Activated naive CD4-positive, alpha-beta T cell treated with anti-CD3 and anti-CD28 coated beads for 36 hours (primary cell): ENCODE measurements at regions not wholly inside any gene's neighbourhood (a gene's known extent, or its start where the extent isn't known, plus 50 kb on each side); places are given as distances from the start of the nearest gene placed in this dataset.

Experiments
- CTCF ChIA-PET: fragments of 350-600 bp; sonication (Branson Sonifier 250); formaldehyde crosslinking; loops from one replicate; lab custom pipeline; 2021; ENCODE audit warnings: antibody characterized with exemption; lab: Charles Lee
- DNase-seq: peaks from one replicate; pipeline ENCODE4 v3.0.0-alpha.2; 2020
- H3K27ac Mint-ChIP-seq: one replicate; pipeline ENCODE4 v1.8.0; 2021; ENCODE audit warnings: mild to moderate bottlenecking, mixed read lengths
- H3K27me3 Mint-ChIP-seq: one replicate; pipeline ENCODE4 v1.8.0; 2021; ENCODE audit warnings: low read depth, mixed read lengths
- H3K36me3 Mint-ChIP-seq: one replicate; pipeline ENCODE4 v1.8.0; 2021; ENCODE audit warnings: low read depth, mixed read lengths
- H3K4me1 Mint-ChIP-seq: one replicate; pipeline ENCODE4 v1.8.0; 2021; ENCODE audit warnings: low read depth, mixed read lengths
- H3K4me3 Mint-ChIP-seq: one replicate; pipeline ENCODE4 v1.8.0; 2021; ENCODE audit warnings: mild to moderate bottlenecking, moderate library complexity, mixed read lengths
- H3K9me3 Mint-ChIP-seq: one replicate; pipeline ENCODE4 v1.8.0; 2021; ENCODE audit warnings: mixed read lengths
- intact Hi-C: fragments of 100-400 bp; cut with micrococcal nuclease; formaldehyde crosslinking; loops from one replicate; pipeline ENCODE4 v1.15.1; 2023

DNA sequence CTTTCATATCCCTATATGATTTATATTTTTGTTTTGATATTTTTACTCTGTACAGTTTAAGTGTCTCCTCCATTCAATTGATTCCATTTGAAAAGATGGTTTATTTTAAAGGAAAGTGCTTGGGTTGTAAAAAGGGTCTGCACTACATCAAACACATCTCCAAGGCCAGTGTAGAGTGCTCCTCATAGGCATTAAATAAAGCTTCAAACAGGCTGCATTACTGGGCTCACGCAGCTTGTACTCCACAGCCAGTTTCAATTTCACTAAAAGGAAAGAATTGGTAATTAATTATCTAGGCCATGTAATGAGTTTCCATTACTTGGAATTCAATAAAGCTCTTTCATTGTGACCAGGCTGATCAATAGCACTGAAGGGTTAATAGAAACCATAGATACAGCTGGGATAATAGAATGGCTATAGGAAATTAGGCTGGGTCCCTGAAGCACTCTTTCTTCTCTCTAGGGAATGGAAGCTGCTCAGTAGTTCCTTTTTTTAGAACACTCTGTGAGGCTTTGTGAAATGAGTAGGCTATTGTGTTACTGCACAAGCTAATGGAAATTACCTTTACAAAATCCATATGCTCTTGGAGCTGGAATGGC, 442.2 kb downstream of the RNF144B start:
- DNase-seq = no peak
- CTCF ChIA-PET = interaction anchor here (0.7 kb wide), 1 partner anchor 254 kb away, joined by 3 read pairs; no protein-coding TSS in a partner anchor
- H3K27ac Mint-ChIP-seq = no peak overlapping the region
- no peaks in the 10 kb centered on the region for H3K4me1 Mint-ChIP-seq
- no peaks in the 10 kb centered on the region for H3K27me3 Mint-ChIP-seq
- H3K9me3 Mint-ChIP-seq = peaks cover 8% of the 10 kb centered on the region
- no peak overlapping the region for H3K4me3 Mint-ChIP-seq
- no peaks in the 10 kb centered on the region for H3K36me3 Mint-ChIP-seq
- intact Hi-C loops = no loop called here

DNA sequence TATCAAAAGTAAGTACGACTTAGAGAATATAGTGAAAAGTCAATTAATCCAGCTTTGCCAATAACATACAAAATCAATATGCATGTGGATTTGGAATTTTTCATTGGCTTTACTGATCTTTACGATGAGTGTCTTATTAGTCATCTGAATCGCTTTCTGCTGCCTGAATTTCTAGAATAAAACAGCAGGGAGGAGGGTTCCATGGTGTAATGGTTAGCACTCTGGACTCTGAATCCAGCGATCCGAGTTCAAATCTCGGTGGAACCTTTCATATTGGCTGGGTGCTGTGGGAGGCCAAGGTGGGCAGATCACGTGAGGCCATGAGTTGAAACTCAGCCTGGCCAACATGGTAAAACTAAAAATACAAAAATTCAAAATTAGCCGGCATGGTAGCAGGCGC, 448.8 kb downstream of the RNF144B start:
- H3K9me3 Mint-ChIP-seq = no peaks in the 10 kb centered on the region

DNA sequence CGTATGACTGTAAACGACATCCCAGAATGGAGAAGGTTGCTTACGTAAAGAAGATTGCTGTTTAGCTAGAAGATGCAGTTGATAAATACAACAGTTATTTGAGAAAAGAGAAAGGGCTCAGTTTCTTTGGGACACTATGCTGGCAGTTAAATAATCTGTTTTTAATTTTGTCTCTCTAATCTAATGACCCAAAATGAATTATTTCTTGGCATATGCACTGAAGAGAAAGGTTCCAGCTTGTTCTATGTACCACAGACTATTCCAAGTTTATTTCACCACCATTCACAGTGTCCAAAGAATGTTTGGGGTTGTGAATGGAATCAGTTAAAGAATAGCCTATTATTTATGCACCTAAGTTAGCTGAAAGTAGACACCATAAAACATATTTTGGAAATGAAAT, 449.9 kb downstream of the RNF144B start:
- Mint-ChIP-seq H3K4me3 (no peak overlapping the region), H3K36me3 (no peaks in the 10 kb centered on the region), H3K27ac (no peak overlapping the region), H3K4me1 (no peaks in the 10 kb centered on the region), H3K9me3 (peaks cover 1% of the 10 kb centered on the region), H3K27me3 (no peaks in the 10 kb centered on the region)
- CTCF ChIA-PET = no interaction called here
- DNase-seq = no peak
- intact Hi-C loops = no loop called here

More for the DNA sequence above, 448.8 kb downstream of the RNF144B start:
- H3K4me3 Mint-ChIP-seq = no peak overlapping the region
- H3K4me1 Mint-ChIP-seq = no peaks in the 10 kb centered on the region
- H3K27me3 Mint-ChIP-seq = no peaks in the 10 kb centered on the region
- intact Hi-C loops = no loop called here
- H3K36me3 Mint-ChIP-seq = no peaks in the 10 kb centered on the region
- CTCF ChIA-PET = no interaction called here
- no peak for DNase-seq
- H3K27ac Mint-ChIP-seq = no peak overlapping the region

DNA sequence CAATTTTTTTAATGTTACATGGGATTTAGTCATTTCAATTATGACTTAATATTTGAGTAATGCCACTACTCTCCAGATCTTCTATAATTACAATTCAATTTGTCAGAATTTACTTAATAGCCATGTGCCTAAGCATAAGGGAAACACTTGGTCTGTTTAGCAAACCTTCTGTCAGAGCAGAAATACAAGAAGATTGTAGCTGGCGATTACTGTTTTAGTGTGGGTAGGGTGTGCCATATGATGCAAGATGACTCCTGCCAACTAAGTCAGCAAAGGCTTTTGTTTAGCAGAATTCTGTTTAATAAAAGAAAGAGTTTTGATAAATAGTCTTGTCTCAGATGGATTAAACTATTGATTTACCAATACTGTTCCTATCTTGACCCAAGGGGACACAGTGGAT, 455.4 kb downstream of the RNF144B start:
- intact Hi-C loops = no loop called here
- CTCF ChIA-PET = no interaction called here

DNA sequence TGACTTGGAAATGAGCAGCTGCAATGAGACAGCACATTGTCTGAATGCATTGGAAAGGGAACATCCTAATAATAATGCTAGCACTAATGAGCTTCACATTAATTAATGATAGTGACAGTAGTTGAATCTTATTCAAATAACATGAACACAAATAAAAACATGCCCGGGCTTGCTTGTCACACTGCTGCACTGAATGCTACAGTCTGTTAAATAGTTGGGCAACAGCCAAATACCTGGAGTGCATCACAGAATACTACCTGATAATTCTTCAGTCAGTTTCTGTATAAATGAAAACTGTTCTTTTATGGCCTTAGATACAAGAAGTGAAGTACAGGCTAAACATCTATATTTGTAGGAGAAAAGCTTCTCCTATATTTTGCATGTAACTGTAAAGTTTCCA, 458.7 kb downstream of the RNF144B start:
- Mint-ChIP-seq H3K9me3 (peaks cover 1% of the 10 kb centered on the region), H3K4me1 (no peaks in the 10 kb centered on the region), H3K4me3 (no peak overlapping the region), H3K27me3 (no peaks in the 10 kb centered on the region), H3K36me3 (no peaks in the 10 kb centered on the region), H3K27ac (no peak overlapping the region)
- CTCF ChIA-PET = no interaction called here
- intact Hi-C loops = no loop called here
- no peak for DNase-seq

More for the DNA sequence above, 455.4 kb downstream of the RNF144B start:
- no peak overlapping the region for H3K27ac Mint-ChIP-seq
- no peak overlapping the region for H3K4me3 Mint-ChIP-seq
- H3K36me3 Mint-ChIP-seq = no peaks in the 10 kb centered on the region
- peaks cover 1% of the 10 kb centered on the region for H3K9me3 Mint-ChIP-seq
- H3K4me1 Mint-ChIP-seq = no peaks in the 10 kb centered on the region
- DNase-seq = no peak
- H3K27me3 Mint-ChIP-seq = no peaks in the 10 kb centered on the region

DNA sequence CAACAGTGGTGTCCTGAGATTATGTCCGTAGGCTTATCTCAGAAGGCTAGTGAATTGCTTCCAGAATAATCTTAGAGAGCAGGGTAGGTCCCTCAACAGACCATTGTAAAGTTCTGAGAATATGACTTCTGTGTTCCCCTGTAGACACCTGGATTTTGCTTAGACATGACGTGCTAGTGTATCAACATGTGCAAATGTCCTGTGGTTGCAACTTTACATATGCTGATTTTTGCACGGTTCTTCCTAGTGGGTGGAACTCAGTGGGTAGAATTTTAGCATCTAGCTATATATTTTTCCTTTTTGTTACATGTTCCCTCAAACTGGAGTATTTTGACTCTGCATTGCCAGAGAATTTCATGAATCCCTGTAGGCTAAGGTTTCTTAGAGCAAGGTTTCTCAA, 459.2 kb downstream of the RNF144B start:
- H3K27me3 Mint-ChIP-seq = no peaks in the 10 kb centered on the region
- no peak overlapping the region for H3K27ac Mint-ChIP-seq
- H3K4me1 Mint-ChIP-seq = no peaks in the 10 kb centered on the region
- DNase-seq = no peak
- H3K4me3 Mint-ChIP-seq = no peak overlapping the region
- CTCF ChIA-PET = no interaction called here
- H3K36me3 Mint-ChIP-seq = no peaks in the 10 kb centered on the region
- H3K9me3 Mint-ChIP-seq = peaks cover 1% of the 10 kb centered on the region
- intact Hi-C loops = no loop called here

DNA sequence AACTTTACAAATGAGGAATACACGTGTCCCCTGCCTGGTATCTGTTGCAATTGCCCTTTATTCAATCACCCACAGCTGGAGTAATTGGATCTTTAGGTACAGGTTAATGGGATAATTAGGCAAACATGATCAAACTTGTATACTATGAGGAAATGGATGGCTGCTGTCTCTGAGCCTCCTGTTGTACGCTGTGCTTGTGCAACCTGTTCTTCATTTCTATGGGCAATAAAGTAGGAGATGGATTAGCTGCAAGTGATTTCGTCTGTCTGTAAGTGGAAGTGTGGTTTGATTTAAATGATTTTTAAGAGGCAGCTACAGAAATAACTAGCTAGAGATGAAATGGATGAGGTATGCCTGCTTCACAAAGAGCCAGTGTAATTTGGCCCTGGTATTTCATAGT, 474.1 kb downstream of the RNF144B start:
- CTCF ChIA-PET = no interaction called here
- Mint-ChIP-seq H3K4me1 (no peaks in the 10 kb centered on the region), H3K4me3 (no peak overlapping the region), H3K36me3 (no peaks in the 10 kb centered on the region), H3K27me3 (no peaks in the 10 kb centered on the region), H3K9me3 (peaks cover 14% of the 10 kb centered on the region), H3K27ac (no peak overlapping the region)
- DNase-seq = no peak
- intact Hi-C loops = no loop called here

DNA sequence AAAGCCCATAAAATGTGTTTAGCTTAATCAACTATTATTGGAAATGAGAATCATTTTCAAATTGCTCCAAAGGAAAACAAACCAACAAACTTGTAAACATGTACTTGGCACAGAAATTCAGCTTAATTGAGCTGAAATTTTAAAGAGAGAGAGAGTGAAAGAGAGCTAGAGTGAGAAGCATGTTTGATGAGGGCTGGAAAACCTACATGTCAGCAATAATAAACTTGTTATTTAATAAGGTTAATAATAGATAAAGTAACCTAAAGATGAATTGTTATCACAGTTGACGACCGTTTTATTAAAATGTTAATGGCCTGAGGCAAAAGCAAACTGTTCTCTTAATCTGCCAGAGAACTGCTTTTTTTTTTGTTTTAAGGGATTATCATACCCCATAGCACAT, 496.1 kb downstream of the RNF144B start:
- DNase-seq = no peak
- Mint-ChIP-seq H3K36me3 (no peaks in the 10 kb centered on the region), H3K27ac (no peak overlapping the region), H3K27me3 (no peaks in the 10 kb centered on the region), H3K4me1 (no peaks in the 10 kb centered on the region), H3K4me3 (no peak overlapping the region), H3K9me3 (no peaks in the 10 kb centered on the region)
- CTCF ChIA-PET = no interaction called here
- intact Hi-C loops = no loop called here

DNA sequence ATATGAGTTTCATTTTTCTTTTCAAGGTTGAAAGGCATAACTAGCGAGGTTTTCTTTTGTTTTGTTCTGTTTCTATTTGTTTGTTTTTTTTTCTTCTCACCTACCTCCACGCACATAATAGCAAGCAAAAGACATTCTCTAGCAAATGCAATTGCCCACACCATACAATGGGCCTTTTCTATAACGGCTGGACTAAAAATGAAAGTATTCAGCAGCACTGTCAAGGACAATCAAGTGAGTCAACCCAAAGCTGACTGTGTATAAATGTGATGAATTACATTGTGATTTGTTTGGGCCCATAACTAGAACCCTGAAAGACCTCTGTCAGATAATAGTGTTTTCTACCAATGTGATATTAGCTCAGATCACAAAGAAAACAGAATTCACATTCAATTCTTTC, 496.7 kb downstream of the RNF144B start:
- CTCF ChIA-PET = no interaction called here
- Mint-ChIP-seq H3K9me3 (no peaks in the 10 kb centered on the region), H3K4me1 (no peaks in the 10 kb centered on the region), H3K4me3 (no peak overlapping the region), H3K27ac (no peak overlapping the region), H3K27me3 (no peaks in the 10 kb centered on the region), H3K36me3 (no peaks in the 10 kb centered on the region)
- intact Hi-C loops = no loop called here
- DNase-seq = no peak

DNA sequence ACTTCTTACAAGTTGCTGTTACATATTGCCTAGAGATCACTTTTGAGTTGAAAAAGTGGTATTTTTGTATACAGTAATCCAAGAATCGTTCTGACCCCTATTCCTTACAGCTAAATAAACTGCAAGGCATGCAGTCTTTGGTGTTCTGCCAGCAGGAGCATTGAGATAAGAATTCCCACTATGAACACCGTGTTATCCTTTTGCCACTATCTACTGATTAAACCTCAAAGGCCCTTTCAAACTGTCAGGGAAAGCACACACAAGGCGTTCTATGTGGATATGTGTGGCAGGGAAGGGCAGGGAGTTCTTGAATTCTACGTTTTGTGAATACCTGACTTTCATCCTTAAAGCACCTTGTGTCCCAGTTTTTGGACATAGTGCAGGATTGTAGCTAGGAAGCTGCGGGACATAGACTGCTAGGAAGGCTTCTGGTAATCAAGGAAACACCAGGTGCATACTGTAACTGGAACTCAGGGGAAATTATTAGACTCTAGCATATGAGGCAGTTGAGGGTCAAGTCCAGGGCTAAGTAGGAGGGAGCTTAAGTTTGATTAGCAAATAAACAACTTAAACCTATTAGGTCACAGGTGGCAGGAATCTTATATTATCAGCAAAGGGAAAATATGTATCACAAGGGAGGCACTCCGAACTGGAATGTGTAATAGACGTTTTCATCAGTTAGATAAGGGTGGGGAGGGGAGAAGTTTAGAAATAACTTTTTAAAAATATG, 506.6 kb downstream of the RNF144B start:
- CTCF ChIA-PET = interaction anchor here (0.6 kb wide), 1 partner anchor 1159 kb away, joined by 5 read pairs; no protein-coding TSS in a partner anchor
- peaks cover 2% of the 10 kb centered on the region for H3K9me3 Mint-ChIP-seq

DNA sequence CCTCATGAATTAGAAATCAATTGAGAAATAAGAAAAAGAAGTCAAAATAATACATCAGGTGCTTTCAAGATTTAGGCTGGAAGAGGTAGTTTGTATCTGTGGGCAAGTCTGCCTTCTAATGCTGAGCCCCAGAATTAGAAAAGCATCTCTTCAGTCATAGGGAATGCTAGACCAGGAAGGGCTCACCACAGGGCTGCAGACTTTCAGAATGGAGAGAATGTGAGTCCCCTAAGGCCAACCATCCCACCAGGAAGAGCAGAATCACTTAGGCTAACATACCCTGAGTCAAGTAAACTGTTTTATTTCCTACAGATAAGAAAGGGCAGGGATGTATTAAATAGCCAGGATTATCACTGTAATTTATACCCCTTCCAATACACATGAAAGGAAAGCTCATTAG, 510.2 kb downstream of the RNF144B start:
- CTCF ChIA-PET = no interaction called here
- H3K9me3 Mint-ChIP-seq = peaks cover 2% of the 10 kb centered on the region
- no peak overlapping the region for H3K27ac Mint-ChIP-seq
- intact Hi-C loops = no loop called here
- no peaks in the 10 kb centered on the region for H3K4me1 Mint-ChIP-seq
- no peaks in the 10 kb centered on the region for H3K36me3 Mint-ChIP-seq
- no peak for DNase-seq
- H3K4me3 Mint-ChIP-seq = no peak overlapping the region
- no peaks in the 10 kb centered on the region for H3K27me3 Mint-ChIP-seq

More for the DNA sequence above, 506.6 kb downstream of the RNF144B start:
- H3K4me3 Mint-ChIP-seq = no peak overlapping the region
- H3K4me1 Mint-ChIP-seq = no peaks in the 10 kb centered on the region
- intact Hi-C loops = no loop called here
- DNase-seq = no peak
- H3K27ac Mint-ChIP-seq = no peak overlapping the region
- no peaks in the 10 kb centered on the region for H3K27me3 Mint-ChIP-seq
- no peaks in the 10 kb centered on the region for H3K36me3 Mint-ChIP-seq

DNA sequence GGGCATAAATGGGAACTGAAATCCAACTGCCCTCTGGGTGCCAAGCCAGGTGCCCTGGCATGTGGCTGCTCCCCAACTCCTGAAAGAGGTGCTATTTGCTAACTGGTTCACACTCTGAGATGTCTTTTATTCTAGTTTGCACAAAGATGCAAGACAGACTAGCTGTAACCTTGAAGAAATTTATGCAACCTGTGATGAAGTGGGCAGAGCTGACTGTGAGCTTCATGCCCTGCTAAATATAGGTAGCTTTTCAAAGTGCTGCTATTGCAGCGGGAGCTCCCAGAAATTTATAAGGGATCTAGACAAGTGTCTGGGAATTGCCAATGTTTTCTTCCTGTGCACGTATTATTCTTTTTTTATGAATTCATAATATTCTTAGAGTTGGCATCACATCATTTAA, 517.5 kb downstream of the RNF144B start:
- Mint-ChIP-seq H3K4me3 (no peak overlapping the region), H3K9me3 (peaks cover 2% of the 10 kb centered on the region), H3K4me1 (no peaks in the 10 kb centered on the region), H3K27me3 (no peaks in the 10 kb centered on the region), H3K27ac (no peak overlapping the region), H3K36me3 (no peaks in the 10 kb centered on the region)
- intact Hi-C loops = no loop called here
- CTCF ChIA-PET = no interaction called here
- no peak for DNase-seq

DNA sequence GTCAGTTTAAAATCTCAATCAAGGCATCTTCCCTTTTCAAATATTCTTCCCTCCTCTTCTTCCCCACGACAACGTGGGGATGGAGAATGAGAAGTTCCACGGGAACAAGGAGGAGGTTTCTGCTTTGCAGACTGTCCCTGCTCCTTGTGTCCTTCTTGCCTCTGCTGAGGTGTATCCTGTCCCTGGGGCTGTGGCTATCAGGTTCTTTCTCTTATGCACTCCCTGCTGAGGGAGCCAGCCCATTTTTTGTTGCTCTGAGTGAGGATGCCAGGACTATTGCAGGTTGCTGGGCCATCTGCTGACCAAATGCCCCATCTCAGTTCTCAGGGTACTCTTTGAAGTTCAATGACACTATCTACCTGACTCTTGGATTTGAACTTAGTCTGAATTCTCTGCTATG, 533.6 kb downstream of the RNF144B start:
- Mint-ChIP-seq H3K9me3 (peaks cover 4% of the 10 kb centered on the region), H3K27me3 (no peaks in the 10 kb centered on the region), H3K27ac (no peak overlapping the region), H3K4me3 (no peak overlapping the region), H3K36me3 (no peaks in the 10 kb centered on the region), H3K4me1 (no peaks in the 10 kb centered on the region)
- CTCF ChIA-PET = no interaction called here
- intact Hi-C loops = no loop called here
- no peak for DNase-seq
